Parathyroid adenoma (tissue), 2 donors: ENCODE measurements at regions not wholly inside any gene's neighbourhood (a gene's known extent, or its start where the extent isn't known, plus 50 kb on each side); places are given as distances from the start of the nearest gene placed in this dataset.

Experiments
- H2AFZ ChIP-seq: fragments of 300-600 bp; sonication (generic); one replicate; pipeline ENCODE4 v1.7.0; 2017; ENCODE audit warnings: antibody characterized with exemption, mild to moderate bottlenecking
- H3K27ac ChIP-seq: fragments of 300-600 bp; sonication (generic); one replicate; pipeline ENCODE4 v1.7.0; 2017
- H3K27me3 ChIP-seq: fragments of 300-600 bp; sonication (generic); one replicate; pipeline ENCODE4 v1.7.0; 2017; ENCODE audit warnings: low read length; ENCODE audit not compliant: control insufficient read depth, insufficient read depth
- H3K36me3 ChIP-seq: fragments of 300-600 bp; sonication (generic); one replicate; pipeline ENCODE4 v1.7.0; 2017; ENCODE audit warnings: low read length; ENCODE audit not compliant: control insufficient read depth, insufficient read depth
- H3K4me1 ChIP-seq: fragments of 300-600 bp; sonication (generic); one replicate; pipeline ENCODE4 v1.7.0; 2017; ENCODE audit warnings: control low read depth
- H3K4me2 ChIP-seq: fragments of 300-600 bp; sonication (generic); one replicate; pipeline ENCODE4 v1.7.0; 2017; ENCODE audit warnings: low read length
- H3K4me3 ChIP-seq: fragments of 300-600 bp; sonication (generic); one replicate; pipeline ENCODE4 v1.7.0; 2017; ENCODE audit warnings: low read depth, low read length
- H3K79me2 ChIP-seq: fragments of 300-600 bp; sonication (generic); one replicate; pipeline ENCODE4 v1.7.0; 2017; ENCODE audit warnings: control low read depth
- H3K9ac ChIP-seq: fragments of 300-600 bp; sonication (generic); one replicate; pipeline ENCODE4 v1.7.0; 2017; ENCODE audit warnings: mild to moderate bottlenecking
- H3K9me3 ChIP-seq: fragments of 300-600 bp; sonication (generic); one replicate; pipeline ENCODE4 v1.7.0; 2017; ENCODE audit warnings: low read length; ENCODE audit not compliant: control insufficient read depth
- CTCF ChIP-seq: fragments of 300-600 bp; sonication (generic); IDR thresholded peaks from one replicate; pipeline ENCODE4 v1.7.0; 2017; ENCODE audit warnings: antibody characterized with exemption, mild to moderate bottlenecking
- donor health status: primary hyperparathyroidism.

GRCh38 chr15:96610757-96611156 lies 280.3 kb downstream of the NR2F2 start:
- no peaks in the 10 kb centered on the region for H3K4me1 ChIP-seq
- no peak overlapping the region for H3K9ac ChIP-seq
- no peak overlapping the region for H3K4me2 ChIP-seq
- no peak overlapping the region for H3K27ac ChIP-seq
- no peak for TF ChIP-seq CTCF
- no peaks in the 10 kb centered on the region for H3K9me3 ChIP-seq
- no peak overlapping the region for H3K4me3 ChIP-seq
- no peaks in the 10 kb centered on the region for H3K27me3 ChIP-seq
- H3K79me2 ChIP-seq, result no peaks in the 10 kb centered on the region
- no peaks in the 10 kb centered on the region for H3K36me3 ChIP-seq
- H2AFZ ChIP-seq, result no peak overlapping the region

- Histone ChIP-seq H3K36me3 (no peaks in the 10 kb centered on the region), H3K4me1 (no peaks in the 10 kb centered on the region), H3K9me3 (no peaks in the 10 kb centered on the region), H2AFZ (no peak overlapping the region), H3K9ac (no peak overlapping the region), H3K79me2 (no peaks in the 10 kb centered on the region), H3K27ac (no peak overlapping the region), H3K4me3 (no peak overlapping the region), H3K4me2 (no peak overlapping the region), H3K27me3 (no peaks in the 10 kb centered on the region)
- TF ChIP-seq CTCF, result no peak
Measured at GRCh38 chr15:96612917-96613316, 282.4 kb downstream of the NR2F2 start.

- Histone ChIP-seq H3K9ac (no peak overlapping the region), H3K4me2 (no peak overlapping the region), H3K36me3 (no peaks in the 10 kb centered on the region), H3K4me1 (no peaks in the 10 kb centered on the region), H3K9me3 (no peaks in the 10 kb centered on the region), H3K79me2 (no peaks in the 10 kb centered on the region), H3K27ac (no peak overlapping the region), H2AFZ (no peak overlapping the region), H3K4me3 (no peak overlapping the region), H3K27me3 (no peaks in the 10 kb centered on the region)
- no peak for TF ChIP-seq CTCF
Measured at GRCh38 chr15:96619174-96619573, 288.7 kb downstream of the NR2F2 start.

GRCh38 chr15:96622714-96623113 lies 292.2 kb downstream of the NR2F2 start:
- Histone ChIP-seq H3K27me3 (no peaks in the 10 kb centered on the region), H3K4me1 (no peaks in the 10 kb centered on the region), H3K79me2 (no peaks in the 10 kb centered on the region), H2AFZ (no peak overlapping the region), H3K4me2 (no peak overlapping the region), H3K27ac (no peak overlapping the region), H3K4me3 (no peak overlapping the region), H3K9me3 (no peaks in the 10 kb centered on the region), H3K9ac (no peak overlapping the region), H3K36me3 (no peaks in the 10 kb centered on the region)
- no peak for TF ChIP-seq CTCF

GRCh38 chr15:96625256-96625655 lies 294.8 kb downstream of the NR2F2 start:
- H2AFZ ChIP-seq, result no peak overlapping the region
- H3K79me2 ChIP-seq, result no peaks in the 10 kb centered on the region
- no peaks in the 10 kb centered on the region for H3K36me3 ChIP-seq
- H3K4me1 ChIP-seq, result no peaks in the 10 kb centered on the region
- no peak overlapping the region for H3K4me3 ChIP-seq
- TF ChIP-seq CTCF, result no peak
- H3K9ac ChIP-seq, result no peak overlapping the region
- no peak overlapping the region for H3K27ac ChIP-seq
- no peaks in the 10 kb centered on the region for H3K27me3 ChIP-seq
- no peak overlapping the region for H3K4me2 ChIP-seq
- H3K9me3 ChIP-seq, result no peaks in the 10 kb centered on the region
